Activated T-cell treated with anti-CD3 and anti-CD28 coated beads, Interleukin-2, amount 50 U/mL, for 4 hours (primary cell): ENCODE measurements at regions not wholly inside any gene's neighbourhood (a gene's known extent, or its start where the extent isn't known, plus 50 kb on each side); places are given as distances from the start of the nearest gene placed in this dataset.

Source experiments
- ATAC-seq, 2 donors: fragments of 200-7000 bp; cut with Tn5 transposase; one replicate each; pipeline ENCODE4 v1.10.0; 2021
- DNase-seq: peaks from one replicate; pipeline ENCODE4 v3.0.0-alpha.2; 2020
- H3K27me3 Mint-ChIP-seq: one replicate; pipeline ENCODE4 v1.8.0; 2021; ENCODE audit warnings: low read depth, mixed read lengths
- H3K36me3 Mint-ChIP-seq: one replicate; pipeline ENCODE4 v1.8.0; 2022; ENCODE audit warnings: mixed read lengths; ENCODE audit not compliant: insufficient read depth
- H3K4me1 Mint-ChIP-seq: one replicate; pipeline ENCODE4 v1.8.0; 2021; ENCODE audit warnings: low read depth, mixed read lengths
- H3K4me3 Mint-ChIP-seq: one replicate; pipeline ENCODE4 v1.8.0; 2021; ENCODE audit warnings: mild to moderate bottlenecking, moderate library complexity, mixed read lengths
- H3K9me3 Mint-ChIP-seq: one replicate; pipeline ENCODE4 v1.8.0; 2021; ENCODE audit warnings: mixed read lengths

- Mint-ChIP-seq H3K4me3 (no peak overlapping the region), H3K36me3 (no peaks in the 10 kb centered on the region), H3K27me3 (no peaks in the 10 kb centered on the region), H3K9me3 (no peaks in the 10 kb centered on the region), H3K4me1 (no peaks in the 10 kb centered on the region)
- ATAC-seq (no peak), DNase-seq (no peak)
Measured at GRCh38 chr20:60478533-60478932, 520.3 kb downstream of the CDH26 start.

GRCh38 chr20:60480950-60481742 lies 522.9 kb downstream of the CDH26 start:
- peaks cover 1% of the 10 kb centered on the region for H3K27me3 Mint-ChIP-seq
- H3K4me3 Mint-ChIP-seq: no peak overlapping the region
- no peaks in the 10 kb centered on the region for H3K36me3 Mint-ChIP-seq
- no peak for ATAC-seq
- no peak for DNase-seq
- H3K4me1 Mint-ChIP-seq: no peaks in the 10 kb centered on the region
- no peaks in the 10 kb centered on the region for H3K9me3 Mint-ChIP-seq

- H3K4me1 Mint-ChIP-seq: no peaks in the 10 kb centered on the region
- no peak overlapping the region for H3K4me3 Mint-ChIP-seq
- ATAC-seq: no peak
Measured at GRCh38 chr20:60481743-60482133, 523.5 kb downstream of the CDH26 start.

GRCh38 chr20:60482221-60483008 lies 524.2 kb downstream of the CDH26 start:
- DNase-seq (no peak), ATAC-seq (no peak)
- H3K27me3 Mint-ChIP-seq: peaks cover 1% of the 10 kb centered on the region
- no peak overlapping the region for H3K4me3 Mint-ChIP-seq
- H3K4me1 Mint-ChIP-seq: no peaks in the 10 kb centered on the region
- H3K9me3 Mint-ChIP-seq: no peaks in the 10 kb centered on the region
- no peaks in the 10 kb centered on the region for H3K36me3 Mint-ChIP-seq

More at GRCh38 chr20:60481743-60482133, 523.5 kb downstream of the CDH26 start:
- Mint-ChIP-seq H3K27me3 (peaks cover 1% of the 10 kb centered on the region), H3K36me3 (no peaks in the 10 kb centered on the region), H3K9me3 (no peaks in the 10 kb centered on the region)
- no peak for DNase-seq

- H3K9me3 Mint-ChIP-seq: no peaks in the 10 kb centered on the region
- no peak for DNase-seq
- H3K4me3 Mint-ChIP-seq: no peak overlapping the region
- ATAC-seq: no peak
- no peaks in the 10 kb centered on the region for H3K36me3 Mint-ChIP-seq
- H3K4me1 Mint-ChIP-seq: no peaks in the 10 kb centered on the region
- peaks cover 1% of the 10 kb centered on the region for H3K27me3 Mint-ChIP-seq
Measured at GRCh38 chr20:60483371-60483770, 525.1 kb downstream of the CDH26 start.

- peaks cover 1% of the 10 kb centered on the region for H3K27me3 Mint-ChIP-seq
- H3K4me1 Mint-ChIP-seq: no peaks in the 10 kb centered on the region
- H3K4me3 Mint-ChIP-seq: no peak overlapping the region
- H3K36me3 Mint-ChIP-seq: no peaks in the 10 kb centered on the region
- no peaks in the 10 kb centered on the region for H3K9me3 Mint-ChIP-seq
- ATAC-seq (no peak), DNase-seq (no peak)
Measured at GRCh38 chr20:60484316-60484715, 526.1 kb downstream of the CDH26 start.

GRCh38 chr20:60485012-60485760 lies 527.0 kb downstream of the CDH26 start:
- ATAC-seq: no peak
- H3K9me3 Mint-ChIP-seq: no peaks in the 10 kb centered on the region
- H3K27me3 Mint-ChIP-seq: peaks cover 1% of the 10 kb centered on the region
- H3K4me3 Mint-ChIP-seq: no peak overlapping the region
- no peak for DNase-seq
- no peaks in the 10 kb centered on the region for H3K4me1 Mint-ChIP-seq
- no peaks in the 10 kb centered on the region for H3K36me3 Mint-ChIP-seq

- Mint-ChIP-seq H3K4me3 (no peak overlapping the region), H3K36me3 (no peaks in the 10 kb centered on the region), H3K27me3 (peaks cover 1% of the 10 kb centered on the region), H3K4me1 (no peaks in the 10 kb centered on the region), H3K9me3 (no peaks in the 10 kb centered on the region)
- ATAC-seq: no peak
- no peak for DNase-seq
Measured at GRCh38 chr20:60486315-60486714, 528.1 kb downstream of the CDH26 start.

- Mint-ChIP-seq H3K27me3 (peaks cover 1% of the 10 kb centered on the region), H3K9me3 (no peaks in the 10 kb centered on the region), H3K4me3 (no peak overlapping the region), H3K4me1 (no peaks in the 10 kb centered on the region), H3K36me3 (no peaks in the 10 kb centered on the region)
- ATAC-seq (no peak), DNase-seq (no peak)
Measured at GRCh38 chr20:60486937-60487336, 528.7 kb downstream of the CDH26 start.

- Mint-ChIP-seq H3K27me3 (no peaks in the 10 kb centered on the region), H3K4me3 (no peak overlapping the region), H3K9me3 (no peaks in the 10 kb centered on the region), H3K4me1 (no peaks in the 10 kb centered on the region), H3K36me3 (no peaks in the 10 kb centered on the region)
- ATAC-seq (no peak), DNase-seq (no peak)
Measured at GRCh38 chr20:60490217-60491050, 532.2 kb downstream of the CDH26 start.

- ATAC-seq (no peak), DNase-seq (no peak)
- no peaks in the 10 kb centered on the region for H3K4me1 Mint-ChIP-seq
- H3K4me3 Mint-ChIP-seq: no peak overlapping the region
- H3K36me3 Mint-ChIP-seq: no peaks in the 10 kb centered on the region
- H3K9me3 Mint-ChIP-seq: no peaks in the 10 kb centered on the region
- no peaks in the 10 kb centered on the region for H3K27me3 Mint-ChIP-seq
Measured at GRCh38 chr20:60491051-60491581, 532.9 kb downstream of the CDH26 start.

- H3K9me3 Mint-ChIP-seq: no peaks in the 10 kb centered on the region
Measured at GRCh38 chr20:60494476-60494875, 536.3 kb downstream of the CDH26 start.

GRCh38 chr20:60497298-60498035 lies 539.2 kb downstream of the CDH26 start:
- Mint-ChIP-seq H3K4me1 (no peaks in the 10 kb centered on the region), H3K9me3 (no peaks in the 10 kb centered on the region), H3K36me3 (no peaks in the 10 kb centered on the region), H3K4me3 (no peak overlapping the region), H3K27me3 (no peaks in the 10 kb centered on the region)
- no peak for DNase-seq
- ATAC-seq: no peak

More at GRCh38 chr20:60494476-60494875, 536.3 kb downstream of the CDH26 start:
- Mint-ChIP-seq H3K4me1 (no peaks in the 10 kb centered on the region), H3K27me3 (no peaks in the 10 kb centered on the region), H3K36me3 (no peaks in the 10 kb centered on the region), H3K4me3 (no peak overlapping the region)
- ATAC-seq (no peak), DNase-seq (no peak)
